ENCODE measurements at regions not wholly inside any gene's neighbourhood (a gene's known extent, or its start where the extent isn't known, plus 50 kb on each side); places are given as distances from the start of the nearest gene placed in this dataset.

- no peak for DNase-seq (ENCODE audit: low spot score)
- intact Hi-C loops (cut with DNase I) = no loop called here
These were observed 166.1 kb downstream of the MED10 start for GRCh38 chr5:6212244-6212643.

- intact Hi-C loops (cut with DNase I) = no loop called here
- no peak for DNase-seq (ENCODE audit: low spot score)
These were observed 171.8 kb downstream of the MED10 start for GRCh38 chr5:6206501-6206900.

GRCh38 chr5:6202968-6203365, 175.4 kb downstream of the MED10 start:
- intact Hi-C loops (cut with DNase I) = no loop called here
- DNase-seq (ENCODE audit: low spot score) = no peak

- DNase-seq (ENCODE audit: low spot score) = no peak
- intact Hi-C loops (cut with DNase I) = no loop called here
These were observed 176.0 kb downstream of the MED10 start for GRCh38 chr5:6202149-6202967.

GRCh38 chr5:6201631-6202030, 176.7 kb downstream of the MED10 start:
- intact Hi-C loops (cut with DNase I) = no loop called here
- DNase-seq (ENCODE audit: low spot score) = no peak

GRCh38 chr5:6198531-6198930, 179.8 kb downstream of the MED10 start:
- intact Hi-C loops (cut with DNase I) = no loop called here

GRCh38 chr5:6197427-6197826, 180.9 kb downstream of the MED10 start:
- intact Hi-C loops (cut with DNase I) = no loop called here
- DNase-seq (ENCODE audit: low spot score) = no peak

More at GRCh38 chr5:6198531-6198930, 179.8 kb downstream of the MED10 start:
- no peak for DNase-seq (ENCODE audit: low spot score)

- no peak for DNase-seq (ENCODE audit: low spot score)
- intact Hi-C loops (cut with DNase I) = no loop called here
These were observed 182.5 kb downstream of the MED10 start for GRCh38 chr5:6195711-6196358.

- intact Hi-C loops (cut with DNase I) = no loop called here
- no peak for DNase-seq (ENCODE audit: low spot score)
These were observed 183.3 kb downstream of the MED10 start for GRCh38 chr5:6194906-6195612.

- intact Hi-C loops (cut with DNase I) = no loop called here
- DNase-seq (ENCODE audit: low spot score) = no peak
These were observed 184.0 kb downstream of the MED10 start for GRCh38 chr5:6194261-6194875.

- intact Hi-C loops (cut with DNase I) = no loop called here
- no peak for DNase-seq (ENCODE audit: low spot score)
These were observed 185.0 kb downstream of the MED10 start for GRCh38 chr5:6193310-6193709.

- no peak for DNase-seq (ENCODE audit: low spot score)
- intact Hi-C loops (cut with DNase I) = no loop called here
These were observed 187.5 kb downstream of the MED10 start for GRCh38 chr5:6190838-6191237.

- intact Hi-C loops (cut with DNase I) = no loop called here
These were observed 189.4 kb downstream of the MED10 start for GRCh38 chr5:6188976-6189375.

GRCh38 chr5:6188344-6188743, 190.0 kb downstream of the MED10 start:
- DNase-seq (ENCODE audit: low spot score) = no peak
- intact Hi-C loops (cut with DNase I) = no loop called here

More at GRCh38 chr5:6188976-6189375, 189.4 kb downstream of the MED10 start:
- no peak for DNase-seq (ENCODE audit: low spot score)

GRCh38 chr5:6187501-6187900, 190.8 kb downstream of the MED10 start:
- no peak for DNase-seq (ENCODE audit: low spot score)
- intact Hi-C loops (cut with DNase I) = no loop called here

- intact Hi-C loops (cut with DNase I) = no loop called here
- no peak for DNase-seq (ENCODE audit: low spot score)
These were observed 192.8 kb downstream of the MED10 start for GRCh38 chr5:6185574-6185973.

GRCh38 chr5:6184481-6184880, 193.9 kb downstream of the MED10 start:
- intact Hi-C loops (cut with DNase I) = no loop called here
- no peak for DNase-seq (ENCODE audit: low spot score)

- intact Hi-C loops (cut with DNase I) = no loop called here
These were observed 194.7 kb downstream of the MED10 start for GRCh38 chr5:6183391-6184390.

More at GRCh38 chr5:6183391-6184390, 194.7 kb downstream of the MED10 start:
- DNase-seq (ENCODE audit: low spot score) = no peak

All from posterior vena cava (tissue), 2 donors.